SK-N-SH (cell line): ENCODE measurements at regions not wholly inside any gene's neighbourhood (a gene's known extent, or its start where the extent isn't known, plus 50 kb on each side); places are given as distances from the start of the nearest gene placed in this dataset.
"Not testable (repeated sequence)": the region's sequence is repeated elsewhere in the genome, so short reads cannot be mapped to it uniquely, and the experiment has no call there.

Experiments
- CHD2 ChIP-seq: fragments of 150-350 bp; IDR thresholded peaks from 2 replicates; pipeline ENCODE4 v1.6.1; 2018; ENCODE audit warnings: low read length; ENCODE audit not compliant: partially characterized antibody
- EZH2phosphoT487 ChIP-seq: fragments of 200-600 bp; sonication (generic); IDR thresholded peaks from 2 replicates; pipeline ENCODE4 v1.6.1; 2017; ENCODE audit warnings: low read depth, mixed run types, mild to moderate bottlenecking, antibody characterized with exemption, moderate library complexity, borderline replicate concordance
- JUND ChIP-seq: IDR thresholded peaks from 2 replicates; pipeline ENCODE4 v1.4.0; 2012
- MXI1 ChIP-seq: IDR thresholded peaks from 2 replicates; pipeline ENCODE4 v1.6.1; 2012; ENCODE audit warnings: mild to moderate bottlenecking, low read depth, low read length, improper control_type of control experiment
- POLR2AphosphoS5 ChIP-seq: IDR thresholded peaks from 2 replicates; pipeline ENCODE4 v1.6.1; 2012; ENCODE audit warnings: low read depth, low read length
- RAD21 ChIP-seq: IDR thresholded peaks from 2 replicates; pipeline ENCODE4 v1.6.1; 2012; ENCODE audit warnings: mild to moderate bottlenecking, low read length
- RCOR1 ChIP-seq: fragments of 150-350 bp; IDR thresholded peaks from 2 replicates; pipeline ENCODE4 v1.6.1; 2017; ENCODE audit warnings: antibody characterized with exemption, low read length
- RFX5 ChIP-seq: IDR thresholded peaks from 2 replicates; pipeline ENCODE4 v1.6.1; 2012; ENCODE audit warnings: mild to moderate bottlenecking, improper control_type of control experiment, low read length
- SIN3A ChIP-seq: IDR thresholded peaks from 2 replicates; pipeline ENCODE4 v1.6.1; 2012; ENCODE audit warnings: low read depth, mild to moderate bottlenecking, low read length, moderate library complexity, borderline replicate concordance
- TAF1 ChIP-seq: IDR thresholded peaks from 2 replicates; pipeline ENCODE4 v1.6.1; 2012; ENCODE audit warnings: low read depth, mild to moderate bottlenecking, low read length, moderate library complexity, borderline replicate concordance
- TCF12 ChIP-seq: IDR thresholded peaks from 2 replicates; pipeline ENCODE4 v1.4.0; 2012
- YY1 ChIP-seq: IDR thresholded peaks from 2 replicates; pipeline ENCODE4 v1.4.0; 2012; ENCODE audit warnings: low read depth, mild to moderate bottlenecking
- TF ChIP-seq, protein P1 (sequence below): fragments of 200-600 bp; sonication (generic); IDR thresholded peaks from 2 replicates; pipeline ENCODE4 v1.6.1; 2017; ENCODE audit warnings: antibody characterized with exemption, mild to moderate bottlenecking, moderate library complexity

DNA sequence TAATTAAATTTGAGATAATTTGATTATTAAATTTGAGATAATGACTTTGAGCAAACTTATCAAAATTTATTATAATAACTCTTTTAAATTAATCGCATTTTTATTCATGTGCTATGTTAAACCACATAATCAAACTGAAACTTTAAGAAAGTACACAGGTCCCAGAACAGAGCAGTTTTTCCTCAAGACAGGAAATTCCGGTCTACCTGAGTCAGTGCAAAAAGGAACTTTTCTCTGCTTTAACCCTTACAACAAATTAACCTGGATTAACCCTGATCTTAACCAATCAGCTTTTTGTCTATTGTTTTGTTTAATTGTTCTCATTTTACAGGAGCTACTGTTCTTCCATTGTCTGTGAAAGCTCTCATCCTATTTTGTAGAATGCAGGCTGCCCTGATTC lies 195.1 kb downstream of the SPATA31A1 start:
- not testable (repeated sequence) for TF ChIP-seq RFX5, YY1, MXI1, EZH2phosphoT487, SIN3A, RCOR1, POLR2AphosphoS5, TCF12, CHD2, JUND, RAD21, TAF1
- TF ChIP-seq, protein P1, sequence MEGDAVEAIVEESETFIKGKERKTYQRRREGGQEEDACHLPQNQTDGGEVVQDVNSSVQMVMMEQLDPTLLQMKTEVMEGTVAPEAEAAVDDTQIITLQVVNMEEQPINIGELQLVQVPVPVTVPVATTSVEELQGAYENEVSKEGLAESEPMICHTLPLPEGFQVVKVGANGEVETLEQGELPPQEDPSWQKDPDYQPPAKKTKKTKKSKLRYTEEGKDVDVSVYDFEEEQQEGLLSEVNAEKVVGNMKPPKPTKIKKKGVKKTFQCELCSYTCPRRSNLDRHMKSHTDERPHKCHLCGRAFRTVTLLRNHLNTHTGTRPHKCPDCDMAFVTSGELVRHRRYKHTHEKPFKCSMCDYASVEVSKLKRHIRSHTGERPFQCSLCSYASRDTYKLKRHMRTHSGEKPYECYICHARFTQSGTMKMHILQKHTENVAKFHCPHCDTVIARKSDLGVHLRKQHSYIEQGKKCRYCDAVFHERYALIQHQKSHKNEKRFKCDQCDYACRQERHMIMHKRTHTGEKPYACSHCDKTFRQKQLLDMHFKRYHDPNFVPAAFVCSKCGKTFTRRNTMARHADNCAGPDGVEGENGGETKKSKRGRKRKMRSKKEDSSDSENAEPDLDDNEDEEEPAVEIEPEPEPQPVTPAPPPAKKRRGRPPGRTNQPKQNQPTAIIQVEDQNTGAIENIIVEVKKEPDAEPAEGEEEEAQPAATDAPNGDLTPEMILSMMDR = not testable (repeated sequence)
